ENCODE measurements at regions not wholly inside any gene's neighbourhood (a gene's known extent, or its start where the extent isn't known, plus 50 kb on each side); places are given as distances from the start of the nearest gene placed in this dataset.

DNA sequence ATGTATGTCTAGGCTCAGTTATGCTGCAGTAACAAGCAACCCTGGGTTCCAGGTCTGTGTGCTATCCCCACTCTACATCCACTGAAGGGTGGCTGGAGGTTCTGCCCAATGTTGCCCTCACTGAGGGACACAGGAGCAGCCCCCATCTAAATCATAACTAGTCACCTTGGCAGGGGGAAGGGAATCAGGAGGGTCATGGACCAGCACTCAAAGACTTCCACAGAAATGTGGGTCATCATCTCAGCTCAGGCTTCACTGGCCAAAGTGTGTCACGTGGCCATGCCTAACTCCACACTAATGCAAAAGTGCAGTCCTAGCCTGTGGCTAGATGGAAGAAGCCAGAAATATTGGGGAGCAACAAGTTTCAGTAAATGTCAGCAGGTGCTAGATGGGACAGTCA, 137.3 kb upstream of the ZNF507 start:
- no peak for DNase-seq (ENCODE audit: low read depth, low spot score)
- no peak overlapping the region for H3K4me3 ChIP-seq (ENCODE audit: low read length)

DNA sequence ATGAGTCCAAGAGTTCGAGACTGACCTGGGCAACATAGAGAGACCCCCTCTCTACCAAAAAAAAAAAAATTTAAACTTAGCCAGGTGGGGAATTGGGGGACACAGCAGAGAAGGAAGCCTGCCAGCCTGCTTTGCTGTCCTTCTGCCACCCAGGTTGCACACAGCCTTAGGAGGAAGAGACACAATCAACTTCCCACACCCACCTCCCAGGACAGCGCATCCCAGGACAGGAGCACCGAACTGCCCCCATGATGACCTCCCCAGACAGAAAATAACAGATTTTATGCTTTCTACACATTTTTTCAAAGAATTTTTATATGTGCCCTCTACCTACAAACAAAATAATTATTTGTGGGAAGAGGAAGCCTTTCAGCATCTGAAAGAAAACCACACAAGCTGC, 126.0 kb upstream of the ZNF507 start:
- no peak for DNase-seq (ENCODE audit: low read depth, low spot score)
- H3K4me3 ChIP-seq (ENCODE audit: low read length) = no peak overlapping the region

DNA sequence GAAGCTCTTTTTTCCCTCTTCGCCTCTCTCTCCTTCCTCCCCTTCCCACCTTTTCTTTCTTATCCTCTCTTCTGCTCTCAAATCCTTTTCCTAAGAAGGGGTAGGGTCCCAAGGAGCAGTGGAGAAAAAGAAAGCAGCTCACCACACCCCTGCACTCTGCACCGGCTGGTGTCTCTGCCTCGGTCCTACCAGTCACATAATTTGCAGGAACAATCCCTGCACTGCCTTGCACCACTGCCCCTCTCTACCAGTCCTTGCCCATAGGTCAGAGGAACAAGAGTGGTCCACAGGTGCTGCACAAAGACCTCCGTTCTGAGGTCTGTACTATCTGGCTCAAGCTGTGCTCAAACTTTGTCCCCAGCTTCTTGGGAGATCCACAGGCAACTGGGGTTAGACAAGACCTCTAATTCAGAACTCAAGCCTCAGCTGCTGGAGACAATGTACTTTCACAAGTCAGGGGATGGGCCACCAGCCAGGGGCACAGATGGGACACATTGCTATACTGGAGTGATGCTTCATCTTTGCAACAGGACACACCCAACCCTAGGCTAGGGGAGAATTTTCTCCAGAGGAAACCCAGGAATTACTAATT, 125.4 kb upstream of the ZNF507 start:
- DNase-seq (ENCODE audit: low read depth, low spot score) = no peak
- no peak overlapping the region for H3K4me3 ChIP-seq (ENCODE audit: low read length)

DNA sequence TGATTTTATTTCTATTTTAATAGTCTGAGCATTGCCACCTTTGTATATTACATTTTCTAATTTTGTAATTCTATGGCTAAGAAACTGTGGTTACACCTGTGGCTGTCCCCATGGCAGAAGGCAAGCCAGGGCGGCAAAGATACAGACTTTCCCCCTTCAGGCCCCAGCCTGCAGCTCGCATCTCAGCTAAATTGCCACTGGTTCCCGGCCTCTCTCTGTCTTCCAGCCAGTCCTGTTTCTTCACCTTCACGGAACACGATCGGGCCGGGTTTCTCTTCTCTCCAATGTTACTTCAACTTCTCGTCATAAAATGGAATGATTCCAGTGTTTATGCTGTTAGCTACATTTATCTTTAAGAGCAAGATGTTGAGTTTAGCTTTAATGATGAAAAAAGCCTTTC, 124.5 kb upstream of the ZNF507 start:
- no peak for DNase-seq (ENCODE audit: low read depth, low spot score)
- no peak overlapping the region for H3K4me3 ChIP-seq (ENCODE audit: low read length)

DNA sequence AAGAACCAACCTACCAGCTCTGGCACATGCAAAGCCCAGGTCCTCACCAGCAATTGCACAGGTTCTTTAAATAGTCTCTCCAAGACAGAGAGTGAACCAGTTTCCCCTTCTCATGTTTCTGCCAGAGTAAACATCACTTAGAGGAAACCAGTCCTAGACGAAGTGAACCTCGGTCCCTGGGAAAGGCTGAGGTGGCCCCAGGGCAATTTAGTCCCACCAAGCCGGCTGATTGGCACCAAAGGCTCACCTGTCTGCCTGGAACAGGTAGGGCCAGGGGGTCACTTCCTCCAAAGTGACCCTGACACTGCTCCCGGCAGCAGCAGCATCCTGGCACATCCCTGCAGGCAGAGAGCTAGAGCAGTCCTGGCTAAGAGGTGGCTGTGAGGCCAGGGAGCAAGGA, 122.9 kb upstream of the ZNF507 start:
- no peak overlapping the region for H3K4me3 ChIP-seq (ENCODE audit: low read length)
- no peak for DNase-seq (ENCODE audit: low read depth, low spot score)

DNA sequence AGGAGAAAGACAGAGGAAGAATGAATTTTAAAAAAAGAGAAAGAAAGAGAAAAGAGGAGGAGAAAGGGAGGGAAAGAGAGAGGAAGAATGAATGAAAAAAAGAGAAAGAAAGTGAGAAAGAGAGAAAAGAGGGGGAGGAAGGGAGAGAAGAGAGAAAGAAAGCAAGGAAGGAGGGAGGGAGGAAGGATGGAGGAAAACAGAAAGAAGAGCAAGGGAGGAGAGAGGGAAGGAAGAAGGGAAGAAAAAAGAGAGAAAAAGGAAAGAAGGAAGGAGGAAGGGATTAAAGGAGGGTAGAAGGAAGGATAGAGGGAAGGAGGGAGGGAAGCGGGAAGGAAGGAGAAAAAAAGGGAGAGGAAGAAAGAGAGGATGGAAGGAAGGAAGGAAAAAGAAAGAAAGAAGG, 122.3 kb upstream of the ZNF507 start:
- no peak for DNase-seq (ENCODE audit: low read depth, low spot score)
- no peak overlapping the region for H3K4me3 ChIP-seq (ENCODE audit: low read length)

DNA sequence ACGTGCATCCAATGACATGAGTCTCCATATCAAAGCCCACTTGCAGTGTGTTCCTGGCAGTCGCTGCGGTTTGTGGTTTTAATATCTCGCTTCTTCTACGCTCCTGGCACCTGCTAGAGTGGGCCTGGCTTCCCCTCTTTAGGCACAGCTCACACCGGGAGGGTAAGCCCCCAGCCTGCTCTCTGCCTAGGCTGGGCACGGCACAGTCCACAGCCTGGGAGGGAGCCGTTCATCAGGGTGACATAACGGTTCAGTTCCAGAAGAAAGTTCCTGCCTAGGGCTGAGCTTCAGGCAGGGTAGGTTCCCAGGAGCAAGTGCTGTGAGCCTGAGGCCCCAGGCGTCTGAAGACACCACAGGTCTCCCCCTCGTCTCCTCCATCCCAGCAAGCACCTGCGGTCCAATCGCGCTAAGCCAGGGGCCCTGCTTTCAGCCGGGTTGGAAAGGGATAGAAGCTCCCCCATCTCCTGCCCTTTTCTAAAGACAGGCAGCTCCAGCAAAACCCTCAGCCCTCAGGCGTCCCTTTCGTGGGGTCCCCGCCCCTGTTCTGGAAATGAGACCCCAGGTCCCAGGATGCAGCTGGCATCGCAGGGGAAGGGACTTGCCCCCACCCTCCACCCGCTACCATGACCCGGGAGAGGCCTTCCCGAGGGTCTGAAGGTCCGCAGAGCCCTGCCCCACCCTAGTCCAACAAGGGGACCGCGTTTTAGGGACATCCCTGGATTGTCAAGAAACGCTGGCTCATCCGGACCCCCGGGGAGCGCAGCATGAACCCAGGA, 121.6 kb upstream of the ZNF507 start:
- DNase-seq (ENCODE audit: low read depth, low spot score) = peak; percentile 93

DNA sequence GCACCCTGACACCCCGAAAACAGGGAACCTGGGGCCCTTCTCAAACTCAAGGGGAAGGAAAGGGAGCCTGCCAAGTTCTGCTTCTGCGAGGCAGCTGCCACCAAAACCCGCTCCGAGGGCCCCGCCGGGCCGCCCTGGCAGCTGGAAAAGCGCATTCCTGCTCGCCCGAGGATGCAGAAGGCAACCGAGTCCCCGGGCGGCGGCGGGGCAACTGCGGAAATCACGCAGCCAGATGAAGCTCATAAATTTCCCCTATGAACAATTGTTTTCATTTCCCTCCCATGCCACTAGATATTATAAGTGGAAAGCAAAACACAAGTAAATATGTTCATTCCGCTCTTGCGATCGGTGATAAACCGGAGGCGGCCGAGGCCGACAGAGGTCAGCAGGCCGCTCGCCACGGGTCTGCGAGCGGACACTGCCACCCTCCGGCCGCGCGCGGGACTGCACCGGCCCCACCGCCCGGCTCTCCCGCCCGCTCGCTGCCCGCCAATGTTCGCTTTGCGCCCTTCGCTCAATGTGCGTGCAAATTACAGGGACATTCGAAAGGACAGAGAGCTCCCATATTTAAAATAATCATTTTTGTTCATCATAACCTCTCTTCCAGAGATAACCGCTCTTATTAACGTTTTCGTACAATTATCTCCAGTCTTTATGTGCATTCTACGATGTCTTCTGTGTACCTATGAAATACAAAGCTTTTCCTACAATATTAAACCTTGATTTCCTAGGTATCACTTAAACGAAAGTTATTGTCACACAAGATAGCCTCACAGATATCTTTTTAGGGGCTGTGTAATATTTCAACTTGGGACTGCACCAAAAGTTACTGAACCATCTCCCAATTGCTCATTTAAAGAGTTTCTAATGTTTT, 120.8 kb upstream of the ZNF507 start:
- DNase-seq (ENCODE audit: low read depth, low spot score) = peak; percentile 9
- no peak overlapping the region for H3K4me3 ChIP-seq (ENCODE audit: low read length)

More for the DNA sequence above, 121.6 kb upstream of the ZNF507 start:
- H3K4me3 ChIP-seq (ENCODE audit: low read length) = peak overlapping the region; percentile 11; the same call in 1 of the 2 replicates

DNA sequence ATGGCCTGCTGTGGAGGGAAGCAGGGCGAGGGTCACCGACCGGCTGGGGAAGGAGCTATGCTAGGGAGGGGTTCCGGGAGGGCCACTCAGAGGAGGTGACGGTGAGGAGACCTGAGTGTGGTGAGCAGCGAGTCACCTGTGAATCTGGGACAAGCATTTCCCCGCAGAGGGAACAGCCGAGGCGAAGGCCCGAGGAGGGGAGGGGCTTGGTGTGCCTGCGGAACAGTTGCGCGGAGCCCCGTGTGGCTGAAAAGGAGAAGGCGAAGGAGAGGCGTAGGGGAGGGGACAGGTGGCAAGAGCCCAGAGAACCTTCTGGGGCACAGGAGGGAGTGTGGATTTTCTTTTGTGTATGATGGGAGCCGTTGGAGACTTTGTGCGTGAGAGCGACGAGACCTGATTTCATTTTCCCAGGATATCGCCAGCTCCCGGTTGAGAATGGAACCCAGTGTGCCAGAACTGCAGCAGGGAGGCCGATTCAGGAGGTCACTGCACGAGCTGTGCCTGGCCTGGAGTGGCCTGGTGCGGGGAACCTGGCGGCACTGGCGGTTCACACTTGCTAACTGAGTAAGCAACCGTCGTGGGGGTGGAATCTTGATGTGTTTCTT, 117.7 kb upstream of the ZNF507 start:
- no peak for DNase-seq (ENCODE audit: low read depth, low spot score)
- no peak overlapping the region for H3K4me3 ChIP-seq (ENCODE audit: low read length)

DNA sequence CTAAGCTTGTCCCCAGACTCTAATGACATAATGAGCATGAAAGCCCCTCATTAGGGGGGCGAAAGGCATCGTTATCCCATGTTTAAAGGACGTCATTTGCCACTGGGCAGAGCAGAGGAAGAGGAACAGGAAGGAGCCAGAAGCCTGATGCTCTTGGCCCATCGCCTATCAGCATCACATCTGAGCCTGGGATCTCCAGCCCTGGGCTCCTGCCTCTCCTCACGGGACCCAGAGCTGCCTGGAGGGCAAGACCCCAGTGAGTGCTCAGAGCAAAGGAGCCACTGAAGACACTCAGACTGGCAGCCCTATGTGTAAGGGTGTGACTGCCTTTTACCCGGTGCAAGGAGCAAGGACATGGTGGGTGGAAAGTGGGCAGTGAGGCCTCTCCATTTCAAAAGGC, 115.0 kb upstream of the ZNF507 start:
- H3K4me3 ChIP-seq (ENCODE audit: low read length) = no peak overlapping the region
- DNase-seq (ENCODE audit: low read depth, low spot score) = no peak

DNA sequence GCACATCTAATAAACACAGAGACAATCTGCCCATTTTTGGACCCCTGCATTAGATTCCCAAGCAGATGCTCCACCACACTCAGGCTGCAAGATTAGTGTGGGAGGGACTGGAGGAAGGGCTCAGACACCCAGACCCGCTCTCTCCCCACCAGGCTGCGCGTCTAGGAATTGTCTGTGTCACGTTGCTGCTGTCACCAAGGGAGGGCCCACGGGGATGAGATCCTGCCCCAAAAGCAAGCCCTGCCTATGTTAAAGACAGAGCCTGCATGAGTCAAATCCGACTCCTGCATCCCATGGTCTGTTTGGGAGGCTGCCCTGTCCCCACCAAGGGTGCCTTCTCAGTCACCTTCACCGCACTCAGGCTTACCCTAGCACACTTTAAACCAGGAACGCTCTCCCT, 114.4 kb upstream of the ZNF507 start:
- DNase-seq (ENCODE audit: low read depth, low spot score) = no peak
- no peak overlapping the region for H3K4me3 ChIP-seq (ENCODE audit: low read length)

DNA sequence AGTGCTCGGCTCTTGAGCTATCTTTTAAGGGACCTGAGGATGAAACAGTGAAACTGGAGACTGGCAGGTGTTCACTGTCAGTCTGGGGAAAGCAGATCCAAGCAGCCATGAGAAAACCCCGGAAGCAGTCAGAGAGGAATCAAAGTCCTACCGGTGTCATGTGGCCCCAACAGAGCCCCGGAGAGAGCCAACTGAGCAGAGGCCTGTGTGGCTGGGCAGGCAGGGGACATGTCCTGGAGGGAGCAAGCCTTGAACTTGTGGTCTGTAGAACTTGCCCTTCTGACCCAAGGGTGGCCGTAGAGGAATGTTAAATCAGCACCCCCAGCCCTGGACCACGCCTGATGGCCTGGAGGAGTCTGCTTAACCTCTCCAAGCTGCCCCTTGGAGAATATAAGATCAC, 113.7 kb upstream of the ZNF507 start:
- no peak for DNase-seq (ENCODE audit: low read depth, low spot score)
- H3K4me3 ChIP-seq (ENCODE audit: low read length) = no peak overlapping the region

DNA sequence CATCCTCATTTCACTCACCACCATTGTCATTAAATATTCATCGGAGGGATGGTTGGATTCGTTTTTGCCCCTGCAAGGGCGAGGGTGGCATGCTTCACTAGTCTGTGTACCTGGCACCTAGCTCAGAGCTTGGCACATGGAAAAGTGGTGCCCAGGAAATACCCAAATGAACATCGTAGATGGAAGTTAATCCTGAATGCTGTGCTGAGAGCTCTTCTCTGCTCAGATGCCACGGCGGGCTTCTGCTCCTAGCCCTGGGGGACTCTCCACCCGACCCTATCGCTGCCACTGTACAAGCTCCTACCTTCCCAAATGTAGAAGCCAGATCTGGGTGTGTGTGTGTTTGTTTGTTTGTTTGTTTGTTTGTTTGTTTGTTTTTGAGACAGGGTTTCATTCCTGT, 113.0 kb upstream of the ZNF507 start:
- no peak overlapping the region for H3K4me3 ChIP-seq (ENCODE audit: low read length)
- no peak for DNase-seq (ENCODE audit: low read depth, low spot score)

DNA sequence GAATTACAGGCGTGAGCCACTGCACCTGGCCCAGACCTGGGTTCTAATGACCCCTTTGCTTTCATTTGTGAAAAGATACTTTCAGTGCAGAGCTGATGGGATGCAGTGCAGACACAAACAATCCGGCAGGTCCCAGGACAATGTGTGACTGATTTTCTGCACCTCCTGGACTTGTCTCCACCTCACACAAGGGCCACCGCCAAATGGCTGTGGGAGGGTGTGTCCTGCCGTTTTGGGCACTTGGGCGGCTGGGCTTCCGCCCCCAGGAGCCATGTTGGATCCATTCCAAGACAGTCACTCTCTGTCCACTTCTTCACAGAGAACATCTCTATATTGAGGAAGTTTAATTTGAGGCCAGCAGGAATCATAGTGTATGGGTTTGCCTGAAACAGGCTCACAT, 112.3 kb upstream of the ZNF507 start:
- DNase-seq (ENCODE audit: low read depth, low spot score) = no peak
- H3K4me3 ChIP-seq (ENCODE audit: low read length) = no peak overlapping the region

DNA sequence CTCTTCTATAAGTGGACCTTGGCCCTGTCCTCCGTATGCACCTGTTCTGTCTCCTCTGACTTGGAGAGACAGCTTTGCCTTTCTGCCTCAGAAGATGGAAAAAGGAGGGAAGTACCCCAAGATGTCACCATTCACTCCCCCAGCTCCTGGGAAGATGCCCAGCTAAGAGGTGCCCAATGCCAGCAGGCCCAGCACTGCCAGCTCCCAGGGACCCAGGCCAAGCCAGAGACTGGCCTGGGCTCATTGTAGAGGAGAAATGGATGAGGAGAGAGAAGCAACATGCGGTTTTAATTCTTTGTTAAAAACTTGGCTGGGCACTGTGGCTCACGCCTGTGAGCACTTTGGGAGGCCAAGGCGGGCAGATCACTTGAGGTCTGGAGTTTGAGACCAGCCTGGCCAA, 111.5 kb upstream of the ZNF507 start:
- DNase-seq (ENCODE audit: low read depth, low spot score) = no peak
- H3K4me3 ChIP-seq (ENCODE audit: low read length) = no peak overlapping the region

DNA sequence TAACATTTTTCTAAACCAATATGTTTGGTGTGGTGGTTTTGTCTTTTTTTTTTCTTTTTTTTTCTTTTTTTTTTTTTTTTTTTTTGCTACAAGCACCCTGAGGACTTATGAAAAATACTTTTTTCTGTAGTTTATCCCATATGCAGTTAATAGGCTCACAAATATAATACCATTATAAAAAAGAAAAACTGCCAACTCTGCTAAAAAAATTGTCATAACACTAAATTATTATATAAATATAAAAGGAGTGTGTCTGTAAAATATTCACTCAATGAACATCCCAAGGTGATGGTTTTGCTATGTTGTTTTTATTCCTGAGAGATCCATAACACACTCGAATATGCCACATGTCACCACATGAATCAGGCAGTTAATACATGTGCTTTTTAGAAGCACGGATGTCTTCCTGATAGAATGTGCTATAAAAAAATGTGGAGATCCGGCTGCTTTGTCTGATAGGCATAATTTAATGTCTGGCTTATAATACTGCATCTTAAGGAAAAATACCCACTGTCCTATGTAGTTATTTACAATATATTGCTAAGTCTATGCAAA, 110.7 kb upstream of the ZNF507 start:
- no peak for DNase-seq (ENCODE audit: low read depth, low spot score)
- no peak overlapping the region for H3K4me3 ChIP-seq (ENCODE audit: low read length)

DNA sequence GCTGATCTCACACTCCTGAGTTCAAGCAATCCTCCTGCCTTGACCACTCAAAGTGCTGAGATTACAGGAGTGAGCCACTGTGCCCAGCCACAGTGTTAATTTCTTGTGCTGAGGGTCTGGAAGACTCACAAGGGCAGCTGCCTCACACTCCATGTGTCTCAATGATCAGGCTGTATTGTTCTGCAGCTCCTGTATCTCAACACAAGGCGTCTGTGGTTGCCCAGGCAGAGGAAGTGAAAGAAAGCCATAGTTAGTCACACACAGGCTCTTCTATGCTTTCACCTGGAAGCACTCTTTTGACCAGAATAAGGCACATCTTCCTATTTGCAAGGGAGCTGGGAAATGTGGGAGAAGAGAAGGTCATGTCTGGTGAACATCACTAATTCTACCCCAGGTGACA, 107.3 kb upstream of the ZNF507 start:
- peak; percentile 9 for DNase-seq (ENCODE audit: low read depth, low spot score)
- H3K4me3 ChIP-seq (ENCODE audit: low read length) = no peak overlapping the region

DNA sequence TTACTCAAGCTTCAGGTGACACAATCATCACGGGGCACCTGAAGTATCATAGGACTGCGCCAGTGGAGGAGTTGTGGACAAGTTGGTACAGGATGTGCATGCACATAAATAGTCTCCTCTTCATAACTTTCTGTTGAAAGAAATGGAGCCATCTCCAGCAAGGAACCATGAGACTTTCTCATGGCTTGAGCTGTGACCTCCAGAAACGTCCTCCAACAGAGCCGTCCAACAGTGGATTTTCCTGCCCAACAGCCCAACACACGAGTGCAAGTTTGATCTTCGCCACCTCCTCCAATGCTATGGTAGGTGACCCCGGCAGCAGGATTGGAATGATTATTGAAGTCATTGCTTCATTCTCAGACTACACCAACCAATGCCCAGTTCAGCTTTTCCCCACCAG, 105.1 kb upstream of the ZNF507 start:
- no peak for DNase-seq (ENCODE audit: low read depth, low spot score)
- no peak overlapping the region for H3K4me3 ChIP-seq (ENCODE audit: low read length)

DNA sequence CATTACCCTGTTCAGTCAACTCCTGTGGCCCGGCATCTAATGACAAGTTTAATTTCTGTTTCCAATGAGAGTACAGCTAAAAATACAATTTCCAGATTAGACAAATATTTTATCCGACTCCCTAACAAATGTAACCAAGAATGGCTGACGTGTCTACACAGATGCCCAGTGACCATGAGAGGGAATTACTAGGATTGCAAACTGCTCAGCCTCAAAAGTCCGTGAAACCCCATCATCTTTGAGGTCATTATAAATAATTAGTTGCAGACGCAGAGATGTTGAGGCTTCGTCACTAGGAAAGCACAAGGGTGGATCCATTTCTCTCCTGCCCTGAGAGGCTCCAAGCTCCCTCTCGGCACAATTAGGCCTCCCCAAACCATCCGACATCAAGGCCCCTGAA, 104.1 kb upstream of the ZNF507 start:
- DNase-seq (ENCODE audit: low read depth, low spot score) = no peak
- H3K4me3 ChIP-seq (ENCODE audit: low read length) = no peak overlapping the region
